ENCODE measurements at regions not wholly inside any gene's neighbourhood (a gene's known extent, or its start where the extent isn't known, plus 50 kb on each side); places are given as distances from the start of the nearest gene placed in this dataset.

DNA sequence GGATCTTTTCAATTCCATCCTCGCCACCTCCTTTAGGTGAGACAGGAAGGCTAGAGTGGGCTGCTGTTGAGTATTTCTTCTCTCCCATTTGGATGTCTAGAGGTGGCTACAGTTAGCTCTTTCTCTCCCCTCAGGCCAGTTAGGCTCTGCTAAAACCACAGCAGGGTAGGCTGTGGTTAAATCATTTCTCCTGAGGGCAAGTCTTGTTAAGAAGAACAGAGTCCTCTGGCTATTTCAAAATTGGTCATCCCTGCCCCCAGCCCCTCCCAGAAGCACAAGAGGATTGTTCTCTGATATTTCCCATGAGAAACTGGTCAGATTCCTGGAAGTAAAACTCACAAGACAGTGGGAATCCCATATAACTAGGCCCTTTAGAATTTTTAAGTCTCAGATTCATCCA lies 1359.5 kb downstream of the TECRL start:
- DNase-seq (ENCODE audit: low read depth): no peak

DNA sequence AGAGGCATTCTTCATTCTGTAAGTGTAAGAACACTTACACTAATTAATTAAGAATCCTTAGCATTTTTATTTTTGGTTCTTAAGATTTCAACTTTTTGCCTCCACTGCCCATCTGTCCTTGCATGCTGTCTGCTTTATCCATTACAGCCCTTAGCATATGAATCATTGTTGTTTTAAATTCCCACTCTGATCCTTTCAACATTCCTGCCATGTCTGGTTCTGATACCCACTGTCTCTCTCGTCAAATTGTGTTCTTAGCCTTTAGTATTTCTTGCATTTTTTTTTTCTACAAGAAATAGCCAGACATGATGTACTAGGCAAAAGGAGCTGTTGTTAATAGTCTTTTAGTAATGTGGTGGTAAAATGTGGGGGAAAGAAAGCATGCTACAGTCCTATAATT lies 1360.0 kb downstream of the TECRL start:
- no peak for DNase-seq (ENCODE audit: low read depth)

DNA sequence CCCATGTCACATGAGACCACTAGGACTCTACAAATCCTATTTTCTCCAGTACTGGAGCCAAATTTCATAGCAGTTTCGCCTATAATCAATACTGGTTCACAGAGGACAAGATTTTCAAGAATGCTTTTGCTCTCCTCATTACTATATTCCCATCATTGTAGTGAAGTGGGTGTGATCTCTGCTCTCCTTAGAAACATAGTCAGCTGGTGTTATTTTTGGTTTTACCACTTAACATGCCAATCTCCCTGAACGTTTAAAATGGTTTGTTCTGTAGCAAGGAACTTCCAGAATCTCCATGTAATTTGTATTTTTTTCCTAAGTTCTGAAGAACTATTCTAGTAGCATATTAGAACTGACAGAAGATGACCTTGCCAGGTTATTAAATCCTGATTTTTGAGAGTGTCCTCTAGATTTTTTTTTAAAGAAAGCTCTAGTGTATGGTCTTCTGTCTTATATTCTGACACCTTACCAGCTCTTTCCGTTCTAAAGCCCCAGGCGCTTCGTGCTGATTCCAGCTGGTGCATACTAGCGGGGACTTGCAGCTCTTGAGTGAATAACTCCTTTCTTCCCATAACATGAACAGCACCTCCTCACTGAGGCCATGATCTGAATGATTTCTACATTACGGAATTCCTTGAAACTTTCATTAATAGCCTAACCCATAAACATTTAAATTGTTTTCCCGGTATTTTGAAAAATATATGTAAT lies 1372.9 kb downstream of the TECRL start:
- no peak for DNase-seq (ENCODE audit: low read depth)

DNA sequence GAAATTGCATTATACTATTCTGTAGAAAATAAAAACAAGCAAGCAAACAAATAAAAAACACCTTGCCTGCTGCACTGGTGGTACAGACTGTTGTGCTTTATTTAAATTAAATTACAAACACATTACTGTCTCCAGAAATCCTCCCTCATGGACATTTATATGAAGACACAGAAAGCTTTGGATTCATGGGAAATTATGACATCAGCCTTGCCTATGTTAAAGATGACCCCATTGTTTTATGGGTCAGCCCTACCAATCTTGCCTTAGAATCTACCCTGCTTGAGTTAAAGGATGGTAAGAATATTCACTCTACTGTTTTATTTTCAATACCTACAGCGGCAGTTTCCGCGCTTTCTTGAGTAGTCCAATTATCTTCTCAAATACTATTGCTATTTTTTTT lies 1379.9 kb downstream of the TECRL start:
- no peak for DNase-seq (ENCODE audit: low read depth)

- DNase-seq (ENCODE audit: low read depth): no peak
Measured at GRCh38 chr4:63020661-63021060, 1388.6 kb downstream of the TECRL start.

DNA sequence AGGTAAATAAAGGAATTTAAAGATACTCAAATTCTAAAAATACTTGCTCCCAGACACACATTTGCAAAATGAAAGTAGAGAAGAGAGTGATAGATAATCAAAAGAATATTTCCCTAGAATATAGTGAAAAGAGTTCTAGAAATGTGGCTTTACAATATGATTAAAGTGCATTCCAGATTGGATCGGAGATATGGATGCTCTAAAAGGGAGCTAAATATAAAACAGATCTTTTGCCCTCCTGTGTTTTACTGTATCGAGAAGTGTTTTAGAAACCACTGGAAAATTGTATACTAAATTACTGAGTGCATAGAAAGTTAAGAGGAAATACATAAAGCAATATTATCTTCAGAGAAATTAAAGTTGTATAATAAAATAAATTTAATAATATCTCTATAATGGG lies 1392.0 kb downstream of the TECRL start:
- DNase-seq (ENCODE audit: low read depth): no peak

DNA sequence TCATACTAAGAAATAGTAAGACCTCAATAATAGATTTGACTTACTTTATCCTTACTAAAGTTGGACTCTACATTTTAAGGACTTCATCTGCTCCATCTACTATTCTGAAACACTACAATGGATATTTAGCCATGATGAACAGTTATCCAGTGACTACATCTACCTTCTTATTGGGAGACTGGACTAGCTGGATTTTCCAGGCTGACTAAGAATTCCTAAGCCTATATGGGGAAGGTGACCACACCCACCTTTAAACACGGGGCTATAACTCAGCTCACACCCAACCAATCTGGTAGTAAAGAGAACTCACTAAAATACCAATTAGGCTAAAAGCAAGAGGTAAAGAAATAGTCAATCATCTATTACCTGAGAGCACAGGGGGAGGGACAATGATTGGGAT lies 1438.4 kb downstream of the TECRL start:
- DNase-seq (ENCODE audit: low read depth): no peak

GRCh38 chr4:62960415-62960814 lies 1448.8 kb downstream of the TECRL start:
- DNase-seq (ENCODE audit: low read depth): no peak

GRCh38 chr4:62953752-62954151 lies 1455.5 kb downstream of the TECRL start:
- no peak for DNase-seq (ENCODE audit: low read depth)

DNA sequence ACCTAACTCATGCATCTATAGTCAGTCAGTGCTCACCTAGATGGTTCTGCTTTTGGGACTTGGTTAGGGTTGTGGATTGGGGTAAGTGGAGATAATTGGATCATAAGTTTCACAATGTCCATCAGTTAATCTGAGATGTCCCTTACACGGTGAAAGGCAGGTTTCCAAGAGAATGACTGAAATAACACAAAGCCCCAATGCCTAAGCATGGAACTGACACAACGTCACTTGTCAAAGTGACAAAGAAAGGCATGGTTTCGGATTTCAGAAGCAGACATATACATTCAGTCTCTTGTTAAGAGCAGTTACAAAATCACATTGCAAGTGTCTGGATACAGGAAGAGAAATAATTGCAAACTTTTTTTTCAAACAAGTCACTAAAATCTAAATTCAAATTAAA lies 1456.9 kb downstream of the TECRL start:
- DNase-seq (ENCODE audit: low read depth): no peak

GRCh38 chr4:62948108-62948507 lies 1461.1 kb downstream of the TECRL start:
- no peak for DNase-seq (ENCODE audit: low read depth)

DNA sequence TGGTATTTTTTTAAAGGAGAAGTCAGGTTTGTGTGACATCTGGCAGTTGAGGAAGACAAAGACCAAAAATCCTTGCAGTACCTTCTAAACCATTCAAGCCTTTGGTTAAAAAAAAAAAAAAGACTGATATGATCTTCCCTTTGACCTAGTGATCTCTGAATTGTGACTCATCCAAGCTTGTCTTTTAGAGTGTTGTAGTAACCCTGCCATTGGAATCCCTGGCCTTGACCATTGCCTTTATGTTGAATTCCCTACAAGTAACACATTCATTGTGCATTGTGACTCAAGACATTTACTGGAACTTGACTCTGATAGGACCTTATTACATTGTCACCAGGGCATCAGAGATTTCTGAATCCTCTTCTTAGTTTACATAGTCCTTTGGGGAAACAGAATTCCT lies 1469.0 kb downstream of the TECRL start:
- DNase-seq (ENCODE audit: low read depth): no peak

DNA sequence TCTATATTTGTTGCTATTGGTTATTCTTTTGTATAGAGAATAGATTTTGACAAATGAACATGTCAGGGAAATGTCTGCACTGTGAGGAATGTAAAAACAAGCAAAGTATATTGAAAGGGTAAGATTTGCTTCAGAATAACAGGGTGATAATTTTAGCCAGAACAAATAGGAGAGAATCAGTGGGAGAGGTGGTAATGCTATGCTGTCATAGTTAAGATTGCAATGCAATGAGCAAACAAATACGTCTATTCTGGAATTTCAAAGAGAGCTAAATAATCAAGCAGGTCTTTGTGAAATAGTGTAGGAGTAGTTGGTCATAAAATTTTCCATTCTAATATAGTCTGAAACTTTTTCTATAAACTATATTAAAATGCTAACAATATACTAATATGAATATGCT lies 1478.4 kb downstream of the TECRL start:
- DNase-seq (ENCODE audit: low read depth): no peak

- DNase-seq (ENCODE audit: low read depth): no peak
Measured at GRCh38 chr4:62928483-62928882, 1480.8 kb downstream of the TECRL start.

DNA sequence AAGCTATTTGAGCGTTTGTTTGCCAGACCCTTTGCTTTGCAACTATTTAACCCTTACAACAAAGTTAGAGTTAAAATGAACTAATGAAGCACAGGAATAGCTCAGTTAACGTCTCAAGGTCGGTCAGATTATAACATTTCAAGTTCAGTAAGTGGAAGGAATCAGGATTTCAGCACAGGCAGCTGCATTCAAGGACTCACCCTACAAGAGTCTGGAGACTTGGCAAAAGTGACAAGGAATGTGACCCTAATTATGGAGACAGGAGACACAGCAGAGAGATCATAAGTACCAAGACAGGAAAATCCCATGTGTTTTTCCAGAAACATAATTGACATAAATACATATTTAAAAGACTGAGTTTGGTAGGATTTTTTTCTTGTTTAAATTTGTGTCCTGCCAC lies 1481.7 kb downstream of the TECRL start:
- no peak for DNase-seq (ENCODE audit: low read depth)

DNA sequence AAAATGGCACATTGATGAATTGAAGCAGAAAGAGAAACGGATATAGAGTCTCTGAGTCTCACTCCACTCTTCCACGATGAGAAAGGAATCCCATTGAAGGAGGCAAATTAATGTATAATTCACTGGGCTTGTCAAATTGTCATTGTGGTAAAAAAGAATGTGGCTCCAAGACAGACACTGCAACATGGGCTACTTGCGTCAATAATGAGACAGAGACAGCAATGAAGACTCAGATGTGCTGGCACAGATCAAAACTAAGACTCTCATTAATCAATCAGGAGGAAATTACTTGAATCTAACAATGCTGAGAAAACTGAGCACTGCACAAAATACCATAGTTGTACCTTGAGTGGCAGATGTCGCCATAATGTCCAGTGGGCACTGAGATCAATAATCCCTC lies 1485.5 kb downstream of the TECRL start:
- DNase-seq (ENCODE audit: low read depth): no peak

DNA sequence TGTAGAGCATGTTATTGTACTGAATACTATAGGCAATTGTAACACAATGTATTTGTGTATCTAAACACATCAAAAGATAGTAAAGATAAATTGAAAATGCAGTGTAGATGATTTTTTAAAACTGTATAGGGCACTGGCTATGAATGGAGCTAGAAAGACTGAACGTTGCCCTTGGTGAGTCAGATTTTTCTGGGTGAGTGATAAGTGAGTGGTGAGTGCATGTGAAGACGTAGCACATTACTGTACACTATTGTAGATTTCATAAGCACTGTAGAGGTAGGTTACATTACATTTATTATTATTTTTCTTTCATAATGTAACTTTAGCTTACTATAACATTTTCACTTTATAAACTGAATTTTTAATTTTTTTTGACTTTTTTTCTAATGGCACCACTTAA lies 1491.6 kb downstream of the TECRL start:
- no peak for DNase-seq (ENCODE audit: low read depth)

DNA sequence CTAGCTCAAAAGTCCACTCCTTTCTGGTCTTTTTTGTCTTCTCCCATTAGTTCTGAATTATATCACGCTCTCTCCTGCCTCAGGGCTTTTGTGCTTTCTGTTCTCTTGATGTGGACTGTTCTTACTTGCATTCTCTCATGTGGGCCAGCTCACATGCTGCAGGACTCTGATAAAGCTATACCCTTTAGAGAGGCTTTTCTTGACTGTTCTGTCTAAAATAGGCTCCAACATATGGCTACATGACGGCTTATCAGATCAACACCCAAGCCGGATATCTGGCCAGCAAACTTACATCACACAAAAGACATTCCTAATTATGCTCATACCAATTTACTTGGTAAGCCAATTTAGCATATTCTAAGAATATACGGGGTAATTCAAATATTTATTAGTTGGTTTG lies 1494.5 kb downstream of the TECRL start:
- DNase-seq (ENCODE audit: low read depth): no peak

- no peak for DNase-seq (ENCODE audit: low read depth)
Measured at GRCh38 chr4:62913065-62913464, 1496.2 kb downstream of the TECRL start.

- no peak for DNase-seq (ENCODE audit: low read depth)
Measured at GRCh38 chr4:62912531-62912930, 1496.7 kb downstream of the TECRL start.

GRCh38 chr4:62909238-62909637 lies 1500.0 kb downstream of the TECRL start:
- DNase-seq (ENCODE audit: low read depth): no peak

DNA sequence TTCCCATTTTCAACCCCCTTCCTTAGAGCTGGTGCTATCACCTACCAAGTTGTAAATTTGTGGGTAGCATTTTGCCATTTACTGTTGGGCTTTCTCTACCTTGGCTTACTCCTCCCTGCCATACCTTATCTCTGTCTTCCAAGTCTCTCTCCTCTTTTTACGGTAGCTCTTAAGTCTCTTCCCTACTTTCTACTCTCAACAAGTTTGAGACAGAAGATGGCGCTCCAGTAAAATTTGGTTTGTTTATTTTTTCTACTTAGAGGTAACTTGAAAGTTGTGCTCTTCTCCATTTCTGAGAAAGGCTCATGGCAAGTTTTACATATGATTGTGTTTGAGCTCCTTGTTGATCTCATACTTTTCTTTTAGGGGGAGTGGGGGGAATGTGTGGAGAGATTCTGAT lies 1508.1 kb downstream of the TECRL start:
- DNase-seq (ENCODE audit: low read depth): no peak

DNA sequence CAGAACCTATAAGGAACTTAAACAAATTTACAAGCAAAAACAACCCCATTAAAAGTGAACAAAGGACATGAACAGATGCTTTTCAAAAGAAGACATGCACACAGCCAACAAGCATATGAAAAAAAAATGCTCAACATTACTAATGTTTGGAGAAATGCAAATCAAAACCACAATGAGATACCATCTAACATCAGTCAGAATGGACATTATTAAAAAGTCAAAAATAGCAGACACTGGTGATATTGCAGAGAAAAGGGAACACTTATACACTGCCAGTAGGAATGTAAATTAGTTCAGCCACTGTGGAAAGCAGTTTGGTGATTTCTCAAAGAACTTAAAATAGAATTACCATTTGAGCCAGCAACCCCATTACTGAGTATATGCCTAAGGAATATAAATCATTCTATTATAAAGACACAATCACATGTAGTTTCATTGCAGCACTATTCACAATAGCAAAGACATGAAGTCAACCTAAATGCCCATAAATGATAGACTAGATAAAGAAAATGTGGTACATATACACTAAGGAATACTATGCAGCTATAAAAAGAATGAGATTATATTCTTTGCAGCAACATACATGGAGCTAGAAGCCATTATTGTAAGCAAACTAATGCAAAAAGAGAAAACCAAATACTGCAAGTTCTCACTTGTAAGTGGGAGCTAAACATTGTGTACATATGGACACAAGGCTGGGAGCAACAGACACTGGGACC lies 1509.4 kb downstream of the TECRL start:
- DNase-seq (ENCODE audit: low read depth): no peak

DNA sequence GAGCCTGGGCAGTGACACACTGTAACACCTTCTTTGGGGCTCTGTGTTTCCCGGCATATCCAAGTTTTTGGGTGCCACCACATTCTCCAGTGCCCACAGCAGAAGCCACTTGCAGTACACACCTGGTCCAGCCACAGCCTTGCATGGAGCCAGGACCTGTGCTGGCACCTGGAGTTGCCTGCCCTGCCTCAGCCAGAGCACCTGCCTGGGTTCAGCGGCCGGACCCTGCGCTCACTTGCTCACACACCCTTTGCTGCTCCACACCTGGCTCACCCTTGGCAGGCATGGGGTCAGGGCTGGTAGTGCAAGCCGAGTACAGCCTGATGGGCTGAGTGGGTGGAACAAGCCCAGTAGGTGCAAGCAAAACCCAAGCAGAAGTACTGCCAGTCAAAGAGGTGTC lies 1511.1 kb downstream of the TECRL start:
- no peak for DNase-seq (ENCODE audit: low read depth)
